GM18861 (cell line): ENCODE measurements at regions not wholly inside any gene's neighbourhood (a gene's known extent, or its start where the extent isn't known, plus 50 kb on each side); places are given as distances from the start of the nearest gene placed in this dataset.
A peak's percentile ranks its signal among the peaks of the same experiment; 100 is the strongest.

Source experiments
- ATAC-seq: cut with Tn5 transposase; IDR thresholded peaks from one replicate; pipeline ENCODE4 v1.9.1; 2021; ENCODE audit not compliant: unreplicated experiment

DNA sequence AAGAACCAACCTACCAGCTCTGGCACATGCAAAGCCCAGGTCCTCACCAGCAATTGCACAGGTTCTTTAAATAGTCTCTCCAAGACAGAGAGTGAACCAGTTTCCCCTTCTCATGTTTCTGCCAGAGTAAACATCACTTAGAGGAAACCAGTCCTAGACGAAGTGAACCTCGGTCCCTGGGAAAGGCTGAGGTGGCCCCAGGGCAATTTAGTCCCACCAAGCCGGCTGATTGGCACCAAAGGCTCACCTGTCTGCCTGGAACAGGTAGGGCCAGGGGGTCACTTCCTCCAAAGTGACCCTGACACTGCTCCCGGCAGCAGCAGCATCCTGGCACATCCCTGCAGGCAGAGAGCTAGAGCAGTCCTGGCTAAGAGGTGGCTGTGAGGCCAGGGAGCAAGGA is 122.9 kb upstream of the ZNF507 start:
- ATAC-seq = no peak

DNA sequence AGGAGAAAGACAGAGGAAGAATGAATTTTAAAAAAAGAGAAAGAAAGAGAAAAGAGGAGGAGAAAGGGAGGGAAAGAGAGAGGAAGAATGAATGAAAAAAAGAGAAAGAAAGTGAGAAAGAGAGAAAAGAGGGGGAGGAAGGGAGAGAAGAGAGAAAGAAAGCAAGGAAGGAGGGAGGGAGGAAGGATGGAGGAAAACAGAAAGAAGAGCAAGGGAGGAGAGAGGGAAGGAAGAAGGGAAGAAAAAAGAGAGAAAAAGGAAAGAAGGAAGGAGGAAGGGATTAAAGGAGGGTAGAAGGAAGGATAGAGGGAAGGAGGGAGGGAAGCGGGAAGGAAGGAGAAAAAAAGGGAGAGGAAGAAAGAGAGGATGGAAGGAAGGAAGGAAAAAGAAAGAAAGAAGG is 122.3 kb upstream of the ZNF507 start:
- ATAC-seq = no peak

DNA sequence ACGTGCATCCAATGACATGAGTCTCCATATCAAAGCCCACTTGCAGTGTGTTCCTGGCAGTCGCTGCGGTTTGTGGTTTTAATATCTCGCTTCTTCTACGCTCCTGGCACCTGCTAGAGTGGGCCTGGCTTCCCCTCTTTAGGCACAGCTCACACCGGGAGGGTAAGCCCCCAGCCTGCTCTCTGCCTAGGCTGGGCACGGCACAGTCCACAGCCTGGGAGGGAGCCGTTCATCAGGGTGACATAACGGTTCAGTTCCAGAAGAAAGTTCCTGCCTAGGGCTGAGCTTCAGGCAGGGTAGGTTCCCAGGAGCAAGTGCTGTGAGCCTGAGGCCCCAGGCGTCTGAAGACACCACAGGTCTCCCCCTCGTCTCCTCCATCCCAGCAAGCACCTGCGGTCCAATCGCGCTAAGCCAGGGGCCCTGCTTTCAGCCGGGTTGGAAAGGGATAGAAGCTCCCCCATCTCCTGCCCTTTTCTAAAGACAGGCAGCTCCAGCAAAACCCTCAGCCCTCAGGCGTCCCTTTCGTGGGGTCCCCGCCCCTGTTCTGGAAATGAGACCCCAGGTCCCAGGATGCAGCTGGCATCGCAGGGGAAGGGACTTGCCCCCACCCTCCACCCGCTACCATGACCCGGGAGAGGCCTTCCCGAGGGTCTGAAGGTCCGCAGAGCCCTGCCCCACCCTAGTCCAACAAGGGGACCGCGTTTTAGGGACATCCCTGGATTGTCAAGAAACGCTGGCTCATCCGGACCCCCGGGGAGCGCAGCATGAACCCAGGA is 121.6 kb upstream of the ZNF507 start:
- no peak for ATAC-seq

DNA sequence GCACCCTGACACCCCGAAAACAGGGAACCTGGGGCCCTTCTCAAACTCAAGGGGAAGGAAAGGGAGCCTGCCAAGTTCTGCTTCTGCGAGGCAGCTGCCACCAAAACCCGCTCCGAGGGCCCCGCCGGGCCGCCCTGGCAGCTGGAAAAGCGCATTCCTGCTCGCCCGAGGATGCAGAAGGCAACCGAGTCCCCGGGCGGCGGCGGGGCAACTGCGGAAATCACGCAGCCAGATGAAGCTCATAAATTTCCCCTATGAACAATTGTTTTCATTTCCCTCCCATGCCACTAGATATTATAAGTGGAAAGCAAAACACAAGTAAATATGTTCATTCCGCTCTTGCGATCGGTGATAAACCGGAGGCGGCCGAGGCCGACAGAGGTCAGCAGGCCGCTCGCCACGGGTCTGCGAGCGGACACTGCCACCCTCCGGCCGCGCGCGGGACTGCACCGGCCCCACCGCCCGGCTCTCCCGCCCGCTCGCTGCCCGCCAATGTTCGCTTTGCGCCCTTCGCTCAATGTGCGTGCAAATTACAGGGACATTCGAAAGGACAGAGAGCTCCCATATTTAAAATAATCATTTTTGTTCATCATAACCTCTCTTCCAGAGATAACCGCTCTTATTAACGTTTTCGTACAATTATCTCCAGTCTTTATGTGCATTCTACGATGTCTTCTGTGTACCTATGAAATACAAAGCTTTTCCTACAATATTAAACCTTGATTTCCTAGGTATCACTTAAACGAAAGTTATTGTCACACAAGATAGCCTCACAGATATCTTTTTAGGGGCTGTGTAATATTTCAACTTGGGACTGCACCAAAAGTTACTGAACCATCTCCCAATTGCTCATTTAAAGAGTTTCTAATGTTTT is 120.8 kb upstream of the ZNF507 start:
- no peak for ATAC-seq

DNA sequence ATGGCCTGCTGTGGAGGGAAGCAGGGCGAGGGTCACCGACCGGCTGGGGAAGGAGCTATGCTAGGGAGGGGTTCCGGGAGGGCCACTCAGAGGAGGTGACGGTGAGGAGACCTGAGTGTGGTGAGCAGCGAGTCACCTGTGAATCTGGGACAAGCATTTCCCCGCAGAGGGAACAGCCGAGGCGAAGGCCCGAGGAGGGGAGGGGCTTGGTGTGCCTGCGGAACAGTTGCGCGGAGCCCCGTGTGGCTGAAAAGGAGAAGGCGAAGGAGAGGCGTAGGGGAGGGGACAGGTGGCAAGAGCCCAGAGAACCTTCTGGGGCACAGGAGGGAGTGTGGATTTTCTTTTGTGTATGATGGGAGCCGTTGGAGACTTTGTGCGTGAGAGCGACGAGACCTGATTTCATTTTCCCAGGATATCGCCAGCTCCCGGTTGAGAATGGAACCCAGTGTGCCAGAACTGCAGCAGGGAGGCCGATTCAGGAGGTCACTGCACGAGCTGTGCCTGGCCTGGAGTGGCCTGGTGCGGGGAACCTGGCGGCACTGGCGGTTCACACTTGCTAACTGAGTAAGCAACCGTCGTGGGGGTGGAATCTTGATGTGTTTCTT is 117.7 kb upstream of the ZNF507 start:
- ATAC-seq = no peak

DNA sequence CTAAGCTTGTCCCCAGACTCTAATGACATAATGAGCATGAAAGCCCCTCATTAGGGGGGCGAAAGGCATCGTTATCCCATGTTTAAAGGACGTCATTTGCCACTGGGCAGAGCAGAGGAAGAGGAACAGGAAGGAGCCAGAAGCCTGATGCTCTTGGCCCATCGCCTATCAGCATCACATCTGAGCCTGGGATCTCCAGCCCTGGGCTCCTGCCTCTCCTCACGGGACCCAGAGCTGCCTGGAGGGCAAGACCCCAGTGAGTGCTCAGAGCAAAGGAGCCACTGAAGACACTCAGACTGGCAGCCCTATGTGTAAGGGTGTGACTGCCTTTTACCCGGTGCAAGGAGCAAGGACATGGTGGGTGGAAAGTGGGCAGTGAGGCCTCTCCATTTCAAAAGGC is 115.0 kb upstream of the ZNF507 start:
- no peak for ATAC-seq

DNA sequence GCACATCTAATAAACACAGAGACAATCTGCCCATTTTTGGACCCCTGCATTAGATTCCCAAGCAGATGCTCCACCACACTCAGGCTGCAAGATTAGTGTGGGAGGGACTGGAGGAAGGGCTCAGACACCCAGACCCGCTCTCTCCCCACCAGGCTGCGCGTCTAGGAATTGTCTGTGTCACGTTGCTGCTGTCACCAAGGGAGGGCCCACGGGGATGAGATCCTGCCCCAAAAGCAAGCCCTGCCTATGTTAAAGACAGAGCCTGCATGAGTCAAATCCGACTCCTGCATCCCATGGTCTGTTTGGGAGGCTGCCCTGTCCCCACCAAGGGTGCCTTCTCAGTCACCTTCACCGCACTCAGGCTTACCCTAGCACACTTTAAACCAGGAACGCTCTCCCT is 114.4 kb upstream of the ZNF507 start:
- no peak for ATAC-seq

DNA sequence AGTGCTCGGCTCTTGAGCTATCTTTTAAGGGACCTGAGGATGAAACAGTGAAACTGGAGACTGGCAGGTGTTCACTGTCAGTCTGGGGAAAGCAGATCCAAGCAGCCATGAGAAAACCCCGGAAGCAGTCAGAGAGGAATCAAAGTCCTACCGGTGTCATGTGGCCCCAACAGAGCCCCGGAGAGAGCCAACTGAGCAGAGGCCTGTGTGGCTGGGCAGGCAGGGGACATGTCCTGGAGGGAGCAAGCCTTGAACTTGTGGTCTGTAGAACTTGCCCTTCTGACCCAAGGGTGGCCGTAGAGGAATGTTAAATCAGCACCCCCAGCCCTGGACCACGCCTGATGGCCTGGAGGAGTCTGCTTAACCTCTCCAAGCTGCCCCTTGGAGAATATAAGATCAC is 113.7 kb upstream of the ZNF507 start:
- no peak for ATAC-seq

DNA sequence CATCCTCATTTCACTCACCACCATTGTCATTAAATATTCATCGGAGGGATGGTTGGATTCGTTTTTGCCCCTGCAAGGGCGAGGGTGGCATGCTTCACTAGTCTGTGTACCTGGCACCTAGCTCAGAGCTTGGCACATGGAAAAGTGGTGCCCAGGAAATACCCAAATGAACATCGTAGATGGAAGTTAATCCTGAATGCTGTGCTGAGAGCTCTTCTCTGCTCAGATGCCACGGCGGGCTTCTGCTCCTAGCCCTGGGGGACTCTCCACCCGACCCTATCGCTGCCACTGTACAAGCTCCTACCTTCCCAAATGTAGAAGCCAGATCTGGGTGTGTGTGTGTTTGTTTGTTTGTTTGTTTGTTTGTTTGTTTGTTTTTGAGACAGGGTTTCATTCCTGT is 113.0 kb upstream of the ZNF507 start:
- no peak for ATAC-seq

DNA sequence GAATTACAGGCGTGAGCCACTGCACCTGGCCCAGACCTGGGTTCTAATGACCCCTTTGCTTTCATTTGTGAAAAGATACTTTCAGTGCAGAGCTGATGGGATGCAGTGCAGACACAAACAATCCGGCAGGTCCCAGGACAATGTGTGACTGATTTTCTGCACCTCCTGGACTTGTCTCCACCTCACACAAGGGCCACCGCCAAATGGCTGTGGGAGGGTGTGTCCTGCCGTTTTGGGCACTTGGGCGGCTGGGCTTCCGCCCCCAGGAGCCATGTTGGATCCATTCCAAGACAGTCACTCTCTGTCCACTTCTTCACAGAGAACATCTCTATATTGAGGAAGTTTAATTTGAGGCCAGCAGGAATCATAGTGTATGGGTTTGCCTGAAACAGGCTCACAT is 112.3 kb upstream of the ZNF507 start:
- ATAC-seq = no peak

DNA sequence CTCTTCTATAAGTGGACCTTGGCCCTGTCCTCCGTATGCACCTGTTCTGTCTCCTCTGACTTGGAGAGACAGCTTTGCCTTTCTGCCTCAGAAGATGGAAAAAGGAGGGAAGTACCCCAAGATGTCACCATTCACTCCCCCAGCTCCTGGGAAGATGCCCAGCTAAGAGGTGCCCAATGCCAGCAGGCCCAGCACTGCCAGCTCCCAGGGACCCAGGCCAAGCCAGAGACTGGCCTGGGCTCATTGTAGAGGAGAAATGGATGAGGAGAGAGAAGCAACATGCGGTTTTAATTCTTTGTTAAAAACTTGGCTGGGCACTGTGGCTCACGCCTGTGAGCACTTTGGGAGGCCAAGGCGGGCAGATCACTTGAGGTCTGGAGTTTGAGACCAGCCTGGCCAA is 111.5 kb upstream of the ZNF507 start:
- no peak for ATAC-seq

DNA sequence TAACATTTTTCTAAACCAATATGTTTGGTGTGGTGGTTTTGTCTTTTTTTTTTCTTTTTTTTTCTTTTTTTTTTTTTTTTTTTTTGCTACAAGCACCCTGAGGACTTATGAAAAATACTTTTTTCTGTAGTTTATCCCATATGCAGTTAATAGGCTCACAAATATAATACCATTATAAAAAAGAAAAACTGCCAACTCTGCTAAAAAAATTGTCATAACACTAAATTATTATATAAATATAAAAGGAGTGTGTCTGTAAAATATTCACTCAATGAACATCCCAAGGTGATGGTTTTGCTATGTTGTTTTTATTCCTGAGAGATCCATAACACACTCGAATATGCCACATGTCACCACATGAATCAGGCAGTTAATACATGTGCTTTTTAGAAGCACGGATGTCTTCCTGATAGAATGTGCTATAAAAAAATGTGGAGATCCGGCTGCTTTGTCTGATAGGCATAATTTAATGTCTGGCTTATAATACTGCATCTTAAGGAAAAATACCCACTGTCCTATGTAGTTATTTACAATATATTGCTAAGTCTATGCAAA is 110.7 kb upstream of the ZNF507 start:
- no peak for ATAC-seq

DNA sequence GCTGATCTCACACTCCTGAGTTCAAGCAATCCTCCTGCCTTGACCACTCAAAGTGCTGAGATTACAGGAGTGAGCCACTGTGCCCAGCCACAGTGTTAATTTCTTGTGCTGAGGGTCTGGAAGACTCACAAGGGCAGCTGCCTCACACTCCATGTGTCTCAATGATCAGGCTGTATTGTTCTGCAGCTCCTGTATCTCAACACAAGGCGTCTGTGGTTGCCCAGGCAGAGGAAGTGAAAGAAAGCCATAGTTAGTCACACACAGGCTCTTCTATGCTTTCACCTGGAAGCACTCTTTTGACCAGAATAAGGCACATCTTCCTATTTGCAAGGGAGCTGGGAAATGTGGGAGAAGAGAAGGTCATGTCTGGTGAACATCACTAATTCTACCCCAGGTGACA is 107.3 kb upstream of the ZNF507 start:
- ATAC-seq = peak; percentile 54

DNA sequence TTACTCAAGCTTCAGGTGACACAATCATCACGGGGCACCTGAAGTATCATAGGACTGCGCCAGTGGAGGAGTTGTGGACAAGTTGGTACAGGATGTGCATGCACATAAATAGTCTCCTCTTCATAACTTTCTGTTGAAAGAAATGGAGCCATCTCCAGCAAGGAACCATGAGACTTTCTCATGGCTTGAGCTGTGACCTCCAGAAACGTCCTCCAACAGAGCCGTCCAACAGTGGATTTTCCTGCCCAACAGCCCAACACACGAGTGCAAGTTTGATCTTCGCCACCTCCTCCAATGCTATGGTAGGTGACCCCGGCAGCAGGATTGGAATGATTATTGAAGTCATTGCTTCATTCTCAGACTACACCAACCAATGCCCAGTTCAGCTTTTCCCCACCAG is 105.1 kb upstream of the ZNF507 start:
- no peak for ATAC-seq

DNA sequence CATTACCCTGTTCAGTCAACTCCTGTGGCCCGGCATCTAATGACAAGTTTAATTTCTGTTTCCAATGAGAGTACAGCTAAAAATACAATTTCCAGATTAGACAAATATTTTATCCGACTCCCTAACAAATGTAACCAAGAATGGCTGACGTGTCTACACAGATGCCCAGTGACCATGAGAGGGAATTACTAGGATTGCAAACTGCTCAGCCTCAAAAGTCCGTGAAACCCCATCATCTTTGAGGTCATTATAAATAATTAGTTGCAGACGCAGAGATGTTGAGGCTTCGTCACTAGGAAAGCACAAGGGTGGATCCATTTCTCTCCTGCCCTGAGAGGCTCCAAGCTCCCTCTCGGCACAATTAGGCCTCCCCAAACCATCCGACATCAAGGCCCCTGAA is 104.1 kb upstream of the ZNF507 start:
- no peak for ATAC-seq

DNA sequence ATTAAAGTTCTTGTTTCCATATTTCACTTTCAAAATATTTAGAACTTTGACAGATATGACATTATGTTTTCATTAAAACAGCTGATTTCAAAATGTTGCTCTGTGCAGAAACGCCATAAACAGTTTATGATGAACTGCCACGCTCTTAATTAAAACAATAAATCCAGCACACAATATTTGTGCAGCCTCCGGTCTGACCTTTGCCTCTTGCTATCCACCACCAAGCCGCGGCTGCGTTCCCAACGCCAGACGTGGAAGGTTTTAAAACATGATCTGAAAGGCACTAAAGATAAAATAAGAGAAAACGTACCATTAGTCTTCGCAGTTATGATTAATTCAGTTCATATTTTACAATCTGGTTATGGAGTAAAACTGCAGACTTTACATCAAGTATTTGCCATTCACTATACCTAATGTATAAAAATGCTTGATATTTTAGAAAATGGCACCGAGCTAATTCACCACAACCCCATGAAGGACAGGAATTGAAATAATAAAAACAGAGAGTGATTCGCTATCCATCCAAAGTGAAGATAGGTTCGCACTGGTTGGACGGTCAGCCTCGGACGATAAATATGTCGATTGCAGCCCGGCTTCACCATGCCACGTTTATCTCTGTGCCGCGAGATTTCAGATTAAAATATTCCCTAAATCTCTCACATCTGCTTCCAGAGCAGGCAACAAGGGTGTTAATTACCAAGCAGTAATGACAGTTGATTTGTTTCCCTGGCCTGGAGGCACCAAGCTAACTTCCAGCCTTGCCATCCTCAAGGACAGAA is 103.3 kb upstream of the ZNF507 start:
- ATAC-seq = no peak

DNA sequence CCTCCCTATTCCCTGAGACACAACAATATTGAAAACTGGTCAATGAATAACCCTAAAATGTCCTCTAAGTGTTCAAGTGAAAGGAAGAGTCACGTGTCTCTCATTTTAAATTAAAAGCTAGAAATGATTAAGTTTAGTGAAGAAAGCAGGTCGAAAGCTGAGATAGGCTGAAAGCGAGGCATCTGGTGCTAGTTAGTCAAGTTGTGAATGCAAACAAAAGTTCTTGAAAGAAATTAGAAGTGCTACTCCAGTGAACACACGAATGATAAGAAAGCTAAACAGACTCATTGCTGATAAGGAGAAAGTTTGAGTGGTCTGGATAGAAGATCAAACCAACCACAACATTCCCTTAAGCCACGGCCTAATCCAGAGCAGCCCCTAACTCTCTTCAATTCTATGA is 99.4 kb upstream of the ZNF507 start:
- ATAC-seq = no peak

DNA sequence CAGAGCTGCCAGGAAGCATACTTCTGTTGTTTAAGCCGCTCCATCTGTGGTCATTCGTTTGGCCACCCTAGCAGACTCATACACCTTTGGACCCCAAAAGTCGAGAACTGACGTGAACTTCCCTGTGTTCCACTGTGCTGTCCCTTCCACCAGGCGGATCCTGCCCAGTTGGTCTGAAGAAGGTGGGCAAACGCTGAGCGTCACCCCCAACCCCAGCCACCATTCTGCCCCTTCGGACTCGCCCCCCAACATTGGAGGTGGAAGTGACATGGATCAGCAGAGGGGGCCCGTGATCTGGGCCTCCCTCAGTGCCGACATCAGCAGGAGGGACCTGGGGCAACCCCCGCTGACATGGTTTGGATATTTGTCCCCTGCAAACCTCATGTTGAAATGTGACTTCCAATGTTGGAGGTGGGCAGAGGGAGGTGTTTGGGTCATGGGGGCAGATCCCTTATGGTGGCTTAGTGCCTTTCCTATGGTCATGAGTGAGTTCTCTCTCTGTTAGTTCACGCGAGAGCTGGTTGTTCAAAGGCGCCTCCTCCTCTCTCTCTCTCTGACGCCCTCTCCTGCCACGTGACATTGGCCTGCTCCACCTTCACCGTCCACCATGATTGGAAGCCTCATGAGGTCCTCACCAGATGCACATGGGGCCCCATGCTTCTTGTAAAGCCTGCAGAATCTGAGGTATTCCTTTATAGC is 93.6 kb upstream of the ZNF507 start:
- no peak for ATAC-seq

DNA sequence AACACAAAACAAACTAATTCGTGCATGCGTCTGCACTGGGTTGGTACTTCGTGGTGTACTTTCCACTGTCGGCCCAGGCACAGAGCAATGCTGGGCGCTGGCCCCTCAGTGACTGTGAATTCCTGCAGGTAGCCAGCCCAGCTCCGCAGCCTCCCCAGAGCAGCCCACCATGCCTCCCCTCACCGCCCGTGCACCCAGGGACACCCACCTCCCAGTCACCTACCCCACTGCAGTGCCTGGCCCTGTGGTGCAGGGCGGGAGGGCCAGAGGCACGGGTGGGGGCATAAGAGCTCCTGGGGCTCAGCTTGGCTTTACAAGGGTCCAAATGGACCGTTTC is 93.1 kb upstream of the ZNF507 start:
- ATAC-seq = no peak

DNA sequence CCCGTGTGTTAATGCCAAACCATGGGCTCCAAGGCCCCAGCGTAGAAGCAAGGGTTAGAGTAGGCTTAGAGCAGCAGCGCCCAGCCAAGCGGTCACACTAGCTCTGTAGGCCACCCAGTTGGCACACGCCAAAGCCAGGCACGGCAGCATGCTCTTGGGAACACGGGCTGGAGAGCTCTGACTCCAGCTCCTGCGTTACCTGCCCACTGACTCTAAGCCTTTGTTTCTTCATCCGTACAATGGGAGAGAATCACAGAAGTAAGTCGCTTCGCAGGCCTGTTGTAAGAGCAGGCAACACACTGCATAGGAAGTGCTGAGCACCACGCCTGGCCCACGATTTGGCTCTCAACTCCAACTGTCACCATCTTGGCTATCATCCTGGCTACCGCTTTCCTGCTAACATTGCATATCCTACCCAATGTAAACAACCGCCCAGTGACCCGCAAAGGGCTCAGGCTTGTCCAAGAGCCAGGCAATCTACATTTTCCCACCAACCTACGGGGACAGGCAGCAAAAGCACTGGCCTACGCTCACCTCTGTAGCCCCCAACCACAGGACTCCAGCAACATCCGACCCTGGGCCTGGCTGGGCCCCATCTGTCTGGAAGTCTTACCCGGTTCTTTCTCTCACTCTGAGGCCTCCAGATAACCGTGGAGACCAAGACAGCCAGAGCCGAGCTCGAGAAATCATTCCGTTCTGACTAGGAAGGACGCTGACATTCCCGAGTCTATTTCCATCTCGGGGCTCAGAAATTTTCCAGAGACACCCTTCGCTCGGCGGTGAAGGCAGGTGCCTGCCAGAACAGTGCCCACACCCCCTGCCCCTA is 91.5 kb upstream of the ZNF507 start:
- ATAC-seq = no peak
